BJ (cell line): ENCODE measurements at regions not wholly inside any gene's neighbourhood (a gene's known extent, or its start where the extent isn't known, plus 50 kb on each side); places are given as distances from the start of the nearest gene placed in this dataset.

Experiments used
- CTCF ChIA-PET: fragments of 350-600 bp; formaldehyde crosslinking; extraction: SDS; loops from one replicate; lab custom pipeline; 2021; ENCODE audit warnings: antibody characterized with exemption, inconsistent platforms; lab: Yijun Ruan, JAX
- POLR2A ChIA-PET: fragments of 300-600 bp; sonication (Branson Sonifier 250); formaldehyde crosslinking; extraction: SDS; loops from one replicate; lab custom pipeline; 2021; ENCODE audit warnings: antibody characterized with exemption; lab: Charles Lee
- DNase-seq: peaks from one replicate; pipeline ENCODE4 v3.0.0-alpha.2; 2011; ENCODE audit warnings: low read depth
- H3K27me3 ChIP-seq: 2 replicates; pipeline ENCODE4 v1.6.0; 2011; ENCODE audit warnings: low read length; ENCODE audit not compliant: control insufficient read depth, insufficient read depth
- H3K36me3 ChIP-seq: 2 replicates; pipeline ENCODE4 v1.5.1; 2011; ENCODE audit warnings: low read length; ENCODE audit not compliant: control insufficient read depth, insufficient read depth
- H3K4me3 ChIP-seq: 2 replicates; pipeline ENCODE4 v1.5.1; 2011; ENCODE audit warnings: low read depth, mild to moderate bottlenecking, control low read depth, low read length
- TF ChIP-seq, protein P1 (sequence below): IDR thresholded peaks from 2 replicates; pipeline ENCODE4 v1.5.1; 2011; ENCODE audit warnings: low read depth, mild to moderate bottlenecking, control low read depth, inconsistent platforms, low read length, moderate library complexity; ENCODE audit not compliant: insufficient read depth

GRCh38 chr6:14924126-14925024 lies 321.5 kb upstream of the JARID2 start:
- CTCF ChIA-PET: interaction anchor here (1.3 kb wide), 1 partner anchor 10 kb away, joined by 3 read pairs; no protein-coding TSS in a partner anchor
- POLR2A ChIA-PET: no interaction called here
- no peak overlapping the region for H3K4me3 ChIP-seq
- H3K27me3 ChIP-seq: no peaks in the 10 kb centered on the region
- no peak for DNase-seq
- no peaks in the 10 kb centered on the region for H3K36me3 ChIP-seq
- TF ChIP-seq, protein P1, sequence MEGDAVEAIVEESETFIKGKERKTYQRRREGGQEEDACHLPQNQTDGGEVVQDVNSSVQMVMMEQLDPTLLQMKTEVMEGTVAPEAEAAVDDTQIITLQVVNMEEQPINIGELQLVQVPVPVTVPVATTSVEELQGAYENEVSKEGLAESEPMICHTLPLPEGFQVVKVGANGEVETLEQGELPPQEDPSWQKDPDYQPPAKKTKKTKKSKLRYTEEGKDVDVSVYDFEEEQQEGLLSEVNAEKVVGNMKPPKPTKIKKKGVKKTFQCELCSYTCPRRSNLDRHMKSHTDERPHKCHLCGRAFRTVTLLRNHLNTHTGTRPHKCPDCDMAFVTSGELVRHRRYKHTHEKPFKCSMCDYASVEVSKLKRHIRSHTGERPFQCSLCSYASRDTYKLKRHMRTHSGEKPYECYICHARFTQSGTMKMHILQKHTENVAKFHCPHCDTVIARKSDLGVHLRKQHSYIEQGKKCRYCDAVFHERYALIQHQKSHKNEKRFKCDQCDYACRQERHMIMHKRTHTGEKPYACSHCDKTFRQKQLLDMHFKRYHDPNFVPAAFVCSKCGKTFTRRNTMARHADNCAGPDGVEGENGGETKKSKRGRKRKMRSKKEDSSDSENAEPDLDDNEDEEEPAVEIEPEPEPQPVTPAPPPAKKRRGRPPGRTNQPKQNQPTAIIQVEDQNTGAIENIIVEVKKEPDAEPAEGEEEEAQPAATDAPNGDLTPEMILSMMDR: no peak

GRCh38 chr6:14925025-14925698 lies 320.7 kb upstream of the JARID2 start:
- Histone ChIP-seq H3K27me3 (no peaks in the 10 kb centered on the region), H3K4me3 (no peak overlapping the region), H3K36me3 (no peaks in the 10 kb centered on the region)
- ChIA-PET POLR2A (no interaction called here), CTCF (interaction anchor here (1.3 kb wide), 1 partner anchor 9 kb away, joined by 3 read pairs; no protein-coding TSS in a partner anchor)
- TF ChIP-seq, protein P1: no peak
- DNase-seq: no peak

DNA sequence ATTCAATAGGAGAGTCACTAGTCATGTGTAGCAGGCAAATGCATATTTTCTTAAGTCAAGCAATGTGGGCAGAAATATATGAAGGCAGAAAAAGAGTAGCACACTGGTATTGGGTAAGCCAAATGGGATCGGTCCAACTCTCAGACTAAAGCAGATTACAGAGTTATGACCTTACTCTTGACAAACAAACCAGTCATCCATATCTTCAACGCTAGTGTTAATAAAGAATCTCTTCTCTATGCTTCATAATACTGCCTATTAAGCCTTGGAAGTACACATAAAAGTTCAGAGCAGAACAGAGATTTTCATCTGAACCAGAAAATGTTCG lies 320.2 kb upstream of the JARID2 start:
- Histone ChIP-seq H3K27me3 (no peaks in the 10 kb centered on the region), H3K36me3 (no peaks in the 10 kb centered on the region), H3K4me3 (no peak overlapping the region)
- ChIA-PET POLR2A (no interaction called here), CTCF (no interaction called here)
- DNase-seq: no peak
- TF ChIP-seq, protein P1: no peak

DNA sequence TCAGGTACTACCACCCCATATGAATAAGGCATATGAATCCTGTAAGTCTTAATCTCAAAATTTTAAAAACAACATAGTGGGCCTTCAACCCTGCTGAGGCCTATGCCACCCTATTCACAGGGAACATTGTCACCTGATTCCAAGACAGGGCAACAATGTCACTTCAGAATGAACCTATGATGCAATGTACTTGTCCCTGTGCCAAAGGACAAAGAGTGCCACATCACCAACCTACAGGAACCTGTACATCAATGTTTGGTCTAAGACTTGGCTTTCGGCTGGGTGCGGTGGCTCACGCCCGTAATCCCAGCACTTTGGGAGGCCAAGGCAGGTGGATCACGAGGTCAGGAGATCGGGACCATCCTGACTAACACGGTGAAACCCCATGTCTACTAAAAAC lies 318.5 kb upstream of the JARID2 start:
- ChIA-PET CTCF (no interaction called here), POLR2A (no interaction called here)
- no peak for DNase-seq
- no peaks in the 10 kb centered on the region for H3K27me3 ChIP-seq
- H3K36me3 ChIP-seq: no peaks in the 10 kb centered on the region
- H3K4me3 ChIP-seq: no peak overlapping the region
- TF ChIP-seq, protein P1: no peak

DNA sequence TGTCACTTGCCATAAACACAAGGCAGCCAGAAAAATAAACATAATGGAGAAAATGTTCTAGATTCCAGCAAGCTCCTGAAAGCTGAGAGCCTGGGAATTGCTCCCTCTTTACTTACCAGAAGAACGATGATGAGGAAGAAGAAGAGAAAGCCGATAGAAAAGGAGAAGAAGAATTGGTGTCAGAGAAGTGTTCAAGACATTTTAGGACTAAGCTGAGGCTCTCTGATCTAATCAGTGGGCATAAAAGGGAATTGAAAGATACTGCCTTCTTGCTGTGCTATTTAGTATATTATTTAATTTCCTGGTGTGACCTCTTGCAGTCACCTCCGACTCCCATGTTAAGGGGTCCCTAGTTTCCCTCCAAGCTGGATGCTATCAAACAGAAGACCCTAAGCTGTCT lies 316.6 kb upstream of the JARID2 start:
- TF ChIP-seq, protein P1: no peak
- ChIA-PET POLR2A (no interaction called here), CTCF (no interaction called here)
- H3K36me3 ChIP-seq: no peaks in the 10 kb centered on the region
- H3K4me3 ChIP-seq: no peak overlapping the region
- H3K27me3 ChIP-seq: no peaks in the 10 kb centered on the region
- DNase-seq: no peak
